ENCODE measurements at regions not wholly inside any gene's neighbourhood (a gene's known extent, or its start where the extent isn't known, plus 50 kb on each side); places are given as distances from the start of the nearest gene placed in this dataset.

DNA sequence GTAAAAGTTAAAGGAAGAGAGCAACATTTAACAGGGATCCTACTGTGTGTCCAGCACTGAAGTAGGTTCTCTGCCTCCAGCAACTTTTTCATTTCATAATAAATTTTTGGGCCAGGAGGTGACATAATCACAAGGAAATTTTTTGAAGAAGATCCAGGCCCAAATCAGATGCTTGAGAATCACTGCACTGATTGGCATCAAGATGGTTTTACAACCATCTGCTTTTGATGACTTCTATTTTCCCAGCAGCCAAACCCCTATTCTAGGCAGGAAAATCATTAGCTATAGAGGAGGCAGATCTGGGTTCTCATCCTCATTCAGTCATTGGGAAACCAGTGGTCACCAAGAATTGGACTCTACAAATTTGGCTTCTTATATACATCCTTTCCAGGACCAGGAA, 79.0 kb downstream of the ARL4A start:
- TF ChIP-seq CTBP1 (IDR thresholded peaks at IDR 0.05; ENCODE audit: borderline replicate concordance) (no peak), SP1 (IDR thresholded peaks at IDR 0.05) (no peak), TARDBP (IDR thresholded peaks at IDR 0.05) (no peak), BHLHE40 (IDR thresholded peaks at IDR 0.05; ENCODE audit: borderline replicate concordance) (no peak), SUZ12 (IDR thresholded peaks at IDR 0.05) (no peak), HDGF (IDR thresholded peaks at IDR 0.05; ENCODE audit: borderline replicate concordance) (no peak), NFRKB (IDR thresholded peaks at IDR 0.05) (no peak), FOXA1 (IDR thresholded peaks at IDR 0.05) (no peak), ELF4 (IDR thresholded peaks at IDR 0.05) (no peak), ZNF384 (IDR thresholded peaks at IDR 0.05) (no peak), FOXM1 (IDR thresholded peaks at IDR 0.05; ENCODE audit: borderline replicate concordance) (no peak), FOXK2 (IDR thresholded peaks at IDR 0.05) (no peak)

Data from HEK293T (cell line).